ENCODE measurements at regions not wholly inside any gene's neighbourhood (a gene's known extent, or its start where the extent isn't known, plus 50 kb on each side); places are given as distances from the start of the nearest gene placed in this dataset.

GRCh38 chr20:57939499-57939898 lies 229.7 kb upstream of the PMEPA1 start:
- no peak for DNase-seq (ENCODE audit: extremely low spot score)
- ChIA-PET CTCF (no interaction called here), POLR2A (no interaction called here)
- TF ChIP-seq CTCF (IDR thresholded peaks at IDR 0.05; ENCODE audit: control extremely low read depth, extremely low read depth, low read depth, missing control alignments): no peak

DNA sequence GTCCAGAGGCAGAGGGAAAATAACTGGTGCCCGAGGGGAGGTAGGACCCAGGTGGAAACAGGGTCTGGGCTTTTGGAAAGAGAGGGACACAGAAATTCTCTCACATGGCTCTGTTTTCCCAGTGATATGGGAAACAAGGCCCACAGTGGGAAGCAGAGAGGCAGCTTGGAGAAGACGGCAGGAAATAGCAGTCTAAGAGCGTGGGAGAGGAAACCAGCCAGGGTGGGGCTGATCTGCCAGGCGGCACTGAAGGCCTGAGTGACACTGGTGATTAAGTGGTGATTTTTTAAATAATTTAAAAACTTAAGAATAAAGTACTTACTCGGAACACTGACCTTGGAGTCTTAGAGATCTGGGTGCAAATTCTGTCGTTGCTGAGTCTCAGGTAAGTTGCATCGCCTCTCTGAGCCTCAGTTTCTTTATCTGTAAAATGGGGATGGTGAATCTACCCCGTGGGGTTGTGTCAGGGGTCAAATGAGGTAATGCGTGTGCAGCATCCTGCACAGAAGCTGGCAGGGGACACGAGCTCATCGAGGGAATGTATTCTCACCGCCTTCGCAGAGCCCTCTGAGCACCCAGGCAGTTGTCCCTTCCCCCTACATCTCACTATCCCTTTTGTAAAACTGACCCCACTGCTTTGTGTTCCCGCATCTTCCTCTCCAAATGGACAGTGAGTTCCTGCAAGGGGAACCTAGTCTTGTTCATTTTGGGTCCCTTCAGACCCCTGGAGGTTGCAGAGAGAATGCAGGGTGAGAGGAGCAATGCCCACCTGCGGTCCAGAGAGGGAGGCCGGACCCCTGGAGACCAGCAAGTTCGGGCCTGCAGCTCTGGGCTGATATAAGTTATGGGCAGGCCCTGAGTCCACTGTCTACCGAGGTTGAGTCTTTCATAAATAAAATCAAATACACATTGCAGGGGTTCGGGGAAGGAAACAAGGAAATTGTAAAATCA lies 228.6 kb upstream of the PMEPA1 start:
- TF ChIP-seq CTCF (IDR thresholded peaks at IDR 0.05; ENCODE audit: control extremely low read depth, extremely low read depth, low read depth, missing control alignments): no peak
- ChIA-PET POLR2A (no interaction called here), CTCF (no interaction called here)

DNA sequence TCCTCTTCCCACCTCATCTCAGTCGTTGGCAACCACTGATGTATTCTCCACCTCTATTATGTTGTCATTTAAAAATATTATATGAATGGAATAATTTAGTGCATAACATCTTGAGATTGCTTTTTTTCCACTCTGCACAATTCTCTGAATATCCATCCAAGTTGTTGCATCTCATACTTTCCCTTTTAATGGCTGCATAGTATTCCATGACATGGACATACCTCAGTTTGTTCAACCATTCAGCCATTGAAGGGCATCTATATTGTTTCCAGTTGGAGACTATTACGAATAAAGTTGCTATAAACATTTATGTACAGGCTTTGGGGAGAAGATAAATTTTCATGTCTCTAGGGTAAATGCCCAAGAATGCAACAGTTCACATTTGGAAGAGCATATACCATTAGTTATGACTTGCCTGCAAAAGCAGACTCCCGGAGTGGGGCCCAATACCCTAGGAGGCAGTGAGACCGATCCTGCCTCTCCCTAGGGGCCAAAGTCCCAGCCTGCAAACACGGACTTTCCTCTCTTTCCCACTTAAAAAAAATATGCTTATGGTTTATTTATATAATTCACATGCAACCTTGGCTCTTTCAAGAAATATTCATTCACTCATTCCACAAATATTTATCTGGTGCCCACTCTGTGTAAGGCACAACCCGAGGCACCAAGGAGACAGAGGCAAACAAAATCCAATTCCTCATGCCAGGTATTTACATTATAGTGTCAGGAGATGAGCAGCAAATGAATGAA lies 227.0 kb upstream of the PMEPA1 start:
- no peak for DNase-seq (ENCODE audit: extremely low spot score)
- POLR2A ChIA-PET: no interaction called here
- CTCF ChIA-PET: no interaction called here
- TF ChIP-seq CTCF (IDR thresholded peaks at IDR 0.05; ENCODE audit: control extremely low read depth, extremely low read depth, low read depth, missing control alignments): no peak

More for the DNA sequence above, 228.6 kb upstream of the PMEPA1 start:
- no peak for DNase-seq (ENCODE audit: extremely low spot score)

GRCh38 chr20:57934913-57935312 lies 225.1 kb upstream of the PMEPA1 start:
- POLR2A ChIA-PET: no interaction called here
- no peak for TF ChIP-seq CTCF (IDR thresholded peaks at IDR 0.05; ENCODE audit: control extremely low read depth, extremely low read depth, low read depth, missing control alignments)
- CTCF ChIA-PET: interaction anchor here (1.3 to 1.5 kb wide), 2 partner anchors 31 to 281 kb away, joined by 3 to 4 read pairs; no protein-coding TSS in a partner anchor
- DNase-seq (ENCODE audit: extremely low spot score): no peak

- POLR2A ChIA-PET: no interaction called here
Measured at GRCh38 chr20:57934007-57934805, 224.4 kb upstream of the PMEPA1 start.

More at GRCh38 chr20:57934007-57934805, 224.4 kb upstream of the PMEPA1 start:
- DNase-seq (ENCODE audit: extremely low spot score): no peak
- CTCF ChIA-PET: interaction anchor here (1.3 to 1.5 kb wide), 2 partner anchors 32 to 280 kb away, joined by 3 to 4 read pairs; no protein-coding TSS in a partner anchor
- TF ChIP-seq CTCF (IDR thresholded peaks at IDR 0.05; ENCODE audit: control extremely low read depth, extremely low read depth, low read depth, missing control alignments): no peak

All from GM10248 (cell line).